ENCODE measurements at regions not wholly inside any gene's neighbourhood (a gene's known extent, or its start where the extent isn't known, plus 50 kb on each side); places are given as distances from the start of the nearest gene placed in this dataset.
A peak's percentile ranks its signal among the peaks of the same experiment; 100 is the strongest.

- no peak for DNase-seq (ENCODE audit: extremely low spot score in 2 of 2)
- Histone ChIP-seq H3K27me3 (no peaks in the 10 kb centered on the region), H3K9me3 (no peaks in the 10 kb centered on the region), H3K4me3 (no peak overlapping the region), H3K27ac (no peak overlapping the region), H3K4me1 (peaks cover 14% of the 10 kb centered on the region), H3K36me3 (no peaks in the 10 kb centered on the region)
- TF ChIP-seq POLR2A (IDR thresholded peaks at IDR 0.05) (no peak), CTCF (IDR thresholded peaks at IDR 0.05) (no peak), POLR2AphosphoS5 (IDR thresholded peaks at IDR 0.05; ENCODE audit: insufficient read depth in 1 of 2, low read depth in 1 of 2) (no peak)
- intact Hi-C loops (cut with DNase I) = no loop called here
These were observed 159.8 kb downstream of the UXS1 start for GRCh38 chr2:106034325-106034724.

GRCh38 chr2:106032676-106033075, 161.4 kb downstream of the UXS1 start:
- Histone ChIP-seq H3K27me3 (no peaks in the 10 kb centered on the region), H3K4me3 (no peak overlapping the region), H3K36me3 (no peaks in the 10 kb centered on the region), H3K9me3 (no peaks in the 10 kb centered on the region), H3K27ac (no peak overlapping the region), H3K4me1 (peaks cover 14% of the 10 kb centered on the region)
- intact Hi-C loops (cut with DNase I) = no loop called here
- no peak for DNase-seq (ENCODE audit: extremely low spot score in 2 of 2)
- TF ChIP-seq CTCF (IDR thresholded peaks at IDR 0.05) (no peak), POLR2AphosphoS5 (IDR thresholded peaks at IDR 0.05; ENCODE audit: insufficient read depth in 1 of 2, low read depth in 1 of 2) (no peak), POLR2A (IDR thresholded peaks at IDR 0.05) (no peak)

GRCh38 chr2:106030287-106031268, 163.5 kb downstream of the UXS1 start:
- no peak for DNase-seq (ENCODE audit: extremely low spot score in 2 of 2)
- peak overlapping the region; percentile 80 for H3K27ac ChIP-seq
- H3K36me3 ChIP-seq = no peaks in the 10 kb centered on the region
- peaks cover 14% of the 10 kb centered on the region for H3K4me1 ChIP-seq
- H3K27me3 ChIP-seq = no peaks in the 10 kb centered on the region
- intact Hi-C loops (cut with DNase I) = no loop called here
- peak overlapping the region; percentile 6 to 24 for H3K4me3 ChIP-seq
- peak; percentile 52 to 85 for TF ChIP-seq POLR2AphosphoS5 (IDR thresholded peaks at IDR 0.05; ENCODE audit: insufficient read depth in 1 of 2, low read depth in 1 of 2)
- no peak for TF ChIP-seq POLR2A (IDR thresholded peaks at IDR 0.05)
- no peaks in the 10 kb centered on the region for H3K9me3 ChIP-seq

GRCh38 chr2:106028192-106028591, 165.9 kb downstream of the UXS1 start:
- no peak overlapping the region for H3K4me3 ChIP-seq
- intact Hi-C loops (cut with DNase I) = no loop called here
- H3K4me1 ChIP-seq = peaks cover 14% of the 10 kb centered on the region
- TF ChIP-seq POLR2AphosphoS5 (IDR thresholded peaks at IDR 0.05; ENCODE audit: insufficient read depth in 1 of 2, low read depth in 1 of 2) = no peak
- no peak for TF ChIP-seq CTCF (IDR thresholded peaks at IDR 0.05)
- no peak for TF ChIP-seq POLR2A (IDR thresholded peaks at IDR 0.05)
- no peaks in the 10 kb centered on the region for H3K36me3 ChIP-seq
- H3K27me3 ChIP-seq = no peaks in the 10 kb centered on the region
- no peak overlapping the region for H3K27ac ChIP-seq
- no peaks in the 10 kb centered on the region for H3K9me3 ChIP-seq
- no peak for DNase-seq (ENCODE audit: extremely low spot score in 2 of 2)

- Histone ChIP-seq H3K36me3 (no peaks in the 10 kb centered on the region), H3K27me3 (no peaks in the 10 kb centered on the region), H3K9me3 (no peaks in the 10 kb centered on the region), H3K27ac (no peak overlapping the region), H3K4me3 (no peak overlapping the region), H3K4me1 (peaks cover 18% of the 10 kb centered on the region)
- no peak for DNase-seq (ENCODE audit: extremely low spot score in 2 of 2)
- no peak for TF ChIP-seq POLR2A (IDR thresholded peaks at IDR 0.05)
- TF ChIP-seq POLR2AphosphoS5 (IDR thresholded peaks at IDR 0.05; ENCODE audit: insufficient read depth in 1 of 2, low read depth in 1 of 2) = no peak
- no peak for TF ChIP-seq CTCF (IDR thresholded peaks at IDR 0.05)
- intact Hi-C loops (cut with DNase I) = no loop called here
These were observed 167.6 kb downstream of the UXS1 start for GRCh38 chr2:106026271-106027190.
